Adrenal gland (tissue), 9 donors: ENCODE measurements at regions not wholly inside any gene's neighbourhood (a gene's known extent, or its start where the extent isn't known, plus 50 kb on each side); places are given as distances from the start of the nearest gene placed in this dataset.

Source experiments
- DNase-seq, 7 donors: peaks; one replicate each; pipeline ENCODE4 v3.0.0-alpha.2; 2019 to 2020
- H3K27ac ChIP-seq, 5 donors: fragments of 200-600 bp; sonication (generic) in 4 of 5; 1 replicate in 3 of 5; 2 replicates in 2 of 5; pipeline versions ENCODE4 v1.5.1 to v1.8.0; 2016 to 2020; ENCODE audit warnings: mild to moderate bottlenecking in 1 of 5
- H3K27me3 ChIP-seq: fragments of 200-600 bp; 2 replicates; pipeline ENCODE4 v1.8.0; 2021
- H3K36me3 ChIP-seq, 2 donors: fragments of 200-600 bp; replicated peaks in 1 of 2; 1 replicate in 1 of 2; 2 replicates in 1 of 2; pipeline versions ENCODE4 v1.5.1 to v1.8.0; 2018 to 2022
- H3K4me1 ChIP-seq, 2 donors: fragments of 200-600 bp; replicated peaks in 1 of 2; 1 replicate in 1 of 2; 2 replicates in 1 of 2; pipeline versions ENCODE4 v1.5.1 to v1.8.0; 2018 to 2021
- H3K4me3 ChIP-seq, 4 donors: fragments of 200-600 bp; sonication (generic) in 3 of 4; one replicate each; pipeline ENCODE4 v1.5.1; 2016 to 2018
- H3K9me3 ChIP-seq, 3 donors: fragments of 200-600 bp; sonication (generic) in 1 of 3; replicated peaks in 1 of 3; 1 replicate in 2 of 3; 2 replicates in 1 of 3; pipeline versions ENCODE4 v1.5.1 to v1.8.0; 2016 to 2021
- CTCF ChIP-seq, 6 experiments: fragments of 450-650 bp in 4 of 6; fragments of 200-600 bp in 2 of 6; sonication (generic) in 1 of 6; IDR thresholded peaks; 1 replicate in 5 of 6; 2 replicates in 1 of 6; pipeline versions ENCODE4 v1.5.1 to v1.8.0; 2016 to 2021; ENCODE audit warnings: antibody characterized with exemption in 6 of 6, mild to moderate bottlenecking in 2 of 6, moderate library complexity in 1 of 6
- POLR2A ChIP-seq, 2 donors: fragments of 450-650 bp; IDR thresholded peaks; one replicate each; pipeline ENCODE4 v1.6.1; 2017; ENCODE audit warnings: antibody characterized with exemption in 2 of 2, mild to moderate bottlenecking in 2 of 2, moderate library complexity in 1 of 2
- WGBS, 4 donors: extraction: QIAGEN DNeasy Blood & Tissue Kit in 2 of 4; methylation state at CpG; one replicate each; pipeline versions ENCODE4 v1.1.5 to v1.1.7; 2013 to 2017; 5-methylcytosine and 5-hydroxymethylcytosine counted together
- intact Hi-C, 2 donors: fragments of 100-400 bp; cut with DNase I; formaldehyde crosslinking; loops; one replicate each; pipeline versions ENCODE4 v1.14.1 to v1.15.0; 2022 to 2023
- donor health status: healthy with polysubstance abuse.
- donor health status: Bipolar disorder and iron deficiency.
- donor health status: DM: yes; HTN: yes; CAD: no.
- donor health status: DM: no; HTN: no; CAD: no.
- donor health status: DM: no; HTN: no; CAD: no.

- DNase-seq, result no peak
- TF ChIP-seq POLR2A (IDR thresholded peaks at IDR 0.05), result no peak
- no peak for TF ChIP-seq CTCF (IDR thresholded peaks at IDR 0.05)
- H3K27me3 ChIP-seq, result no peaks in the 10 kb centered on the region
- no peak overlapping the region for H3K27ac ChIP-seq
- intact Hi-C loops, result no loop called here
- WGBS, 4 donors, result 32 to 63% (median 53%) methylated on average over 2 of the region's 2 CpGs
- no peak overlapping the region for H3K4me3 ChIP-seq
- no peaks in the 10 kb centered on the region for H3K36me3 ChIP-seq
- H3K9me3 ChIP-seq, result peaks cover 0 to 7% (median 0%) of the 10 kb centered on the region in 3 donors
- H3K4me1 ChIP-seq, result no peaks in the 10 kb centered on the region
These were observed 754.8 kb upstream of the ADAMTS5 start for GRCh38 chr21:27721675-27722074.

GRCh38 chr21:27719226-27719625 lies 752.3 kb upstream of the ADAMTS5 start:
- Histone ChIP-seq H3K36me3 (no peaks in the 10 kb centered on the region), H3K27ac (no peak overlapping the region), H3K4me3 (no peak overlapping the region), H3K9me3 (peaks cover 0 to 7% (median 0%) of the 10 kb centered on the region in 3 donors), H3K27me3 (no peaks in the 10 kb centered on the region), H3K4me1 (no peaks in the 10 kb centered on the region)
- 79 to 91% (median 88%) methylated on average over 3 to 4 of the region's 4 CpGs for WGBS, 4 donors
- DNase-seq, result no peak
- no peak for TF ChIP-seq CTCF (IDR thresholded peaks at IDR 0.05)
- intact Hi-C loops, result no loop called here

GRCh38 chr21:27715131-27715530 lies 748.2 kb upstream of the ADAMTS5 start:
- intact Hi-C loops, result no loop called here
- TF ChIP-seq POLR2A (IDR thresholded peaks at IDR 0.05) (no peak), CTCF (IDR thresholded peaks at IDR 0.05) (no peak)
- H3K4me3 ChIP-seq, result no peak overlapping the region
- WGBS, 4 donors, result 76 to 92% (median 81%) methylated on average over 1 of the region's 1 CpG
- H3K4me1 ChIP-seq, result no peaks in the 10 kb centered on the region
- no peaks in the 10 kb centered on the region for H3K9me3 ChIP-seq
- H3K36me3 ChIP-seq, result no peaks in the 10 kb centered on the region
- DNase-seq, result no peak
- H3K27me3 ChIP-seq, result no peaks in the 10 kb centered on the region
- no peak overlapping the region for H3K27ac ChIP-seq

- Histone ChIP-seq H3K4me1 (no peaks in the 10 kb centered on the region), H3K27me3 (no peaks in the 10 kb centered on the region), H3K4me3 (no peak overlapping the region), H3K9me3 (no peaks in the 10 kb centered on the region), H3K36me3 (no peaks in the 10 kb centered on the region), H3K27ac (no peak overlapping the region)
- DNase-seq, result no peak
- TF ChIP-seq CTCF (IDR thresholded peaks at IDR 0.05) (no peak), POLR2A (IDR thresholded peaks at IDR 0.05) (no peak)
- 70 to 76% (median 75%) methylated on average over 7 of the region's 7 CpGs for WGBS, 4 donors
- intact Hi-C loops, result no loop called here
These were observed 746.5 kb upstream of the ADAMTS5 start for GRCh38 chr21:27713154-27714109.
